Prostate gland (tissue), 2 donors: ENCODE measurements at regions not wholly inside any gene's neighbourhood (a gene's known extent, or its start where the extent isn't known, plus 50 kb on each side); places are given as distances from the start of the nearest gene placed in this dataset.

Experiments used
- DNase-seq: peaks from one replicate; pipeline ENCODE4 v3.0.0-alpha.2; 2019; ENCODE audit warnings: low spot score
- H3K27ac ChIP-seq, 2 donors: fragments of 200-600 bp; sonication (generic); 2 replicates each; pipeline ENCODE4 v1.5.1; 2017 to 2019
- H3K27me3 ChIP-seq: fragments of 200-600 bp; sonication (generic); replicated peaks from 2 replicates; pipeline ENCODE4 v1.5.1; 2019; ENCODE audit not compliant: insufficient read depth
- H3K36me3 ChIP-seq, 2 donors: fragments of 200-600 bp; sonication (generic); 1 replicate in 1 of 2; 2 replicates in 1 of 2; pipeline versions ENCODE4 v1.5.1 to v1.8.1; 2017 to 2019
- H3K4me1 ChIP-seq: fragments of 200-600 bp; sonication (generic); replicated peaks from 2 replicates; pipeline ENCODE4 v1.5.1; 2019
- H3K4me3 ChIP-seq, 2 donors: fragments of 200-600 bp; sonication (generic); 2 replicates each; pipeline ENCODE4 v1.5.1; 2017 to 2019
- H3K9me3 ChIP-seq: fragments of 200-600 bp; sonication (generic); 2 replicates; pipeline ENCODE4 v1.5.1; 2017
- POLR2A ChIP-seq: fragments of 450-650 bp; IDR thresholded peaks from one replicate; pipeline ENCODE4 v1.6.1; 2016; ENCODE audit warnings: antibody characterized with exemption, mild to moderate bottlenecking
- POLR2AphosphoS5 ChIP-seq: sonication (generic); formaldehyde crosslinking; IDR thresholded peaks from one replicate; pipeline ENCODE4 v1.6.1; 2017; ENCODE audit warnings: antibody characterized with exemption
- WGBS: methylation state at CpG from one replicate; pipeline ENCODE4 v1.1.5; 2018; 5-methylcytosine and 5-hydroxymethylcytosine counted together
- intact Hi-C: fragments of 100-400 bp; cut with DNase I; formaldehyde crosslinking; loops from one replicate; pipeline ENCODE4 v1.14.2; 2022
- TF ChIP-seq, protein P1 (sequence below), 4 experiments: fragments of 200-600 bp in 2 of 4; fragments of 450-650 bp in 2 of 4; sonication (generic) in 2 of 4; IDR thresholded peaks; 1 replicate in 3 of 4; 2 replicates in 1 of 4; pipeline ENCODE4 v1.5.1; 2016 to 2019; ENCODE audit warnings: antibody characterized with exemption in 4 of 4, mild to moderate bottlenecking in 2 of 4, moderate library complexity in 2 of 4

DNA sequence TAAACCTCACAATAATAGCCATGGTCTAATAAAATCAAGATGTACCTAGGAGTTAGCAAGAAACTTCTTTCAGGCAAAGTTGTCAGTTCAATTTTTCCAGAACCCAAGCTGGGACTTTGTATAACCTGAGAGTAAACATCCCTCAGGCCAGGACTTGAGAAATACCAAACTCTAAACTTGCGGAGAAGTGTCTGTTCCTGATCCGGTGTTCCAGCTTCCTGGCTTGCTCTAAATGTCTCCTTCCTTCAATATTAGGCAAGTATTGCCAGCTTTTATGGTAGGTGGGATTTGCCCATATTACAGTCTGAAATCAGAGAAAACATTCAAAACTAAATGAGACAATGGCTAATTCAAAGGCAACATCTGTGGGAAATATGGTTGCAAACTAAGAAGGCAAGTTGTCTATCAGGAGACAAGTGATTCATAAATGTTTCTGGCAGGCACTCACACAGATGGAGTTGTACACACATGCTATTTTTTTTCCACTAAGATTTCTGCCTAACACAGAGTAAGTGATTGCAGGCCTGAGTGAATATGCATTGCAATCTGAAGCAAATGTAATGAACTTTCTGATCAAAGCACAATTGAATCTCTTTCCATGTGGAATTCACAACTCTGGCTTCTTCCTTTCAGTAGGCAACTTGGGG is 88.3 kb upstream of the COL8A1 start:
- Histone ChIP-seq H3K27ac (no peak overlapping the region), H3K9me3 (no peaks in the 10 kb centered on the region), H3K27me3 (no peaks in the 10 kb centered on the region), H3K36me3 (no peaks in the 10 kb centered on the region), H3K4me3 (no peak overlapping the region), H3K4me1 (no peaks in the 10 kb centered on the region)
- TF ChIP-seq, protein P1, sequence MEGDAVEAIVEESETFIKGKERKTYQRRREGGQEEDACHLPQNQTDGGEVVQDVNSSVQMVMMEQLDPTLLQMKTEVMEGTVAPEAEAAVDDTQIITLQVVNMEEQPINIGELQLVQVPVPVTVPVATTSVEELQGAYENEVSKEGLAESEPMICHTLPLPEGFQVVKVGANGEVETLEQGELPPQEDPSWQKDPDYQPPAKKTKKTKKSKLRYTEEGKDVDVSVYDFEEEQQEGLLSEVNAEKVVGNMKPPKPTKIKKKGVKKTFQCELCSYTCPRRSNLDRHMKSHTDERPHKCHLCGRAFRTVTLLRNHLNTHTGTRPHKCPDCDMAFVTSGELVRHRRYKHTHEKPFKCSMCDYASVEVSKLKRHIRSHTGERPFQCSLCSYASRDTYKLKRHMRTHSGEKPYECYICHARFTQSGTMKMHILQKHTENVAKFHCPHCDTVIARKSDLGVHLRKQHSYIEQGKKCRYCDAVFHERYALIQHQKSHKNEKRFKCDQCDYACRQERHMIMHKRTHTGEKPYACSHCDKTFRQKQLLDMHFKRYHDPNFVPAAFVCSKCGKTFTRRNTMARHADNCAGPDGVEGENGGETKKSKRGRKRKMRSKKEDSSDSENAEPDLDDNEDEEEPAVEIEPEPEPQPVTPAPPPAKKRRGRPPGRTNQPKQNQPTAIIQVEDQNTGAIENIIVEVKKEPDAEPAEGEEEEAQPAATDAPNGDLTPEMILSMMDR (IDR thresholded peaks at IDR 0.05) = no peak
- peak; percentile 18 for TF ChIP-seq POLR2AphosphoS5
- 13% methylated on average over 2 of the region's 2 CpGs for WGBS
- intact Hi-C loops = no loop called here
- DNase-seq = no peak

DNA sequence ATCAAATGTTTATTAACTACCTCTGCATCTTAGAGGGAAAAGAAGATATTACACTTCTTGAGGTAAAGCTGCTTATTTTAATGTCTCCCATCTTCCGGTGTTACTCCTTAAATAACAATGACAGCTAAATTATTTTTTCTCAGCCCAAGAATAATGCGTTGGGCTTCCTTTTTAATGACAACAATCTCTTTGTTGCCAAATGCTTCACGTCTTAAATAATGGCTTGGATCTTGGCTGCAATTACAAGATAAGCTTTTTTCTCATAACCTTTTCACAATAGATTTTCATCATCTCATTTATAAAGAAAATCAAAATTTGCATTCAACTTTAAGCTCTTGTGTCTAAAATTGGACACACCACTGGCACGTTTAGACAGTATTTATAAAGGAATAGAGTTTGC is 89.2 kb upstream of the COL8A1 start:
- intact Hi-C loops = no loop called here
- Histone ChIP-seq H3K36me3 (no peaks in the 10 kb centered on the region), H3K9me3 (no peaks in the 10 kb centered on the region), H3K4me1 (no peaks in the 10 kb centered on the region), H3K27me3 (no peaks in the 10 kb centered on the region), H3K27ac (no peak overlapping the region), H3K4me3 (no peak overlapping the region)
- TF ChIP-seq, protein P1 (IDR thresholded peaks at IDR 0.05) = no peak
- TF ChIP-seq POLR2AphosphoS5 = no peak
- TF ChIP-seq POLR2A = no peak
- DNase-seq = no peak
- 20% methylated on average over 4 of the region's 4 CpGs for WGBS

DNA sequence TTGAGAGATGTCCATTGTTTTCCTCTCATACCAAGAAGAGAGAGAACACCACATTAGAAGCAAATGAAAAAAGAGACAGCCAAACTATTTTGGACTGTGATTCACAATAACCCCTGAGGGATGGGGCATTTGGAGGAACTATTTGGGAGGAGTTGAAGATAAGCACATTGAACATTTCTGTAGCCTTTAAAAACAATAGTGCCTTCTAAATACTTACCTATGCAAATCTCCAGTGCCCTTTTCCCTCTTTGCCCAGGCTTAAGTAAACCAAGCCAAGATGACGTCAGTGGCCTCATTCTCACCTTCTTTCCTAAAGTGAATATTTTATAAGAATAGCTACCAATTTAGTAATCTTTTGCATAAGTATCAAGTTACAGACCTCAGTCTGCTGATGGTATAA is 89.7 kb upstream of the COL8A1 start:
- H3K27ac ChIP-seq = no peak overlapping the region
- no peak for DNase-seq
- no peaks in the 10 kb centered on the region for H3K27me3 ChIP-seq
- TF ChIP-seq POLR2AphosphoS5 = no peak
- no peak for TF ChIP-seq POLR2A
- TF ChIP-seq, protein P1 (IDR thresholded peaks at IDR 0.05) = no peak
- H3K9me3 ChIP-seq = no peaks in the 10 kb centered on the region
- 44% methylated on average over 1 of the region's 1 CpG for WGBS
- H3K4me1 ChIP-seq = no peaks in the 10 kb centered on the region
- H3K4me3 ChIP-seq = no peak overlapping the region
- H3K36me3 ChIP-seq = no peaks in the 10 kb centered on the region
- intact Hi-C loops = no loop called here

DNA sequence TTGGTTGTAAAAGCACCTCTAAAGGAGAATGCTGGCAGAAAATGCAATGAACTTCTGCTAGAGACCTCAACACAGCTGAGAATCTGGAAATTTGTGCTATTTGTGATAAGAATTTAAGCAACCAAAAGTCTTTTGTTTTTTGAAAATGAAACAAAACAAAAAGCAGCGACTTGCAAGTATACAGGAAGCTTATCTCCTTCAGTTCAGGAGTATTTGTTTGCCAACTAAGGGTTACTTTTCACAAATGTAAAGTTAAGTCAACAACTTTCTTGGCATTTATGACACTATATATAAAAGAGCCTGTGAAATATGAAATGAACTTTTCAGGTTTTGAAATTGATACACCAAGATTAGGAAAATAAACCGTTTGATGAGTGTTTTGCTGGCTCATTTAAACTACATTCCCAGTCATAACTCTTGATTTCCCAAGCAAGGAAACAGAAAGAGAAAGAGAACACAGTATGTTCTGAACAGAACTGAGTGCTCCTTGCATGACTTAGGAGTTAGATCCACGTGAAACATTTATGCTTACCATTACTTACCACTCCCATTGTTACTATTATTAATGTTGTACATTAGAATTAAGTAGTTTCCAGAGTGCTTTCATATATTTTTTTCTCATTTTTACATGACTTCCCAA is 92.3 kb upstream of the COL8A1 start:
- H3K27me3 ChIP-seq = no peaks in the 10 kb centered on the region
- no peaks in the 10 kb centered on the region for H3K36me3 ChIP-seq
- no peaks in the 10 kb centered on the region for H3K4me1 ChIP-seq
- no peak overlapping the region for H3K27ac ChIP-seq
- TF ChIP-seq POLR2AphosphoS5 (peak; percentile 26), POLR2A (no peak)
- TF ChIP-seq, protein P1 (IDR thresholded peaks at IDR 0.05) = no peak
- no peaks in the 10 kb centered on the region for H3K9me3 ChIP-seq
- intact Hi-C loops = no loop called here
- no peak for DNase-seq
- H3K4me3 ChIP-seq = no peak overlapping the region
- 4% methylated on average over 3 of the region's 3 CpGs for WGBS

DNA sequence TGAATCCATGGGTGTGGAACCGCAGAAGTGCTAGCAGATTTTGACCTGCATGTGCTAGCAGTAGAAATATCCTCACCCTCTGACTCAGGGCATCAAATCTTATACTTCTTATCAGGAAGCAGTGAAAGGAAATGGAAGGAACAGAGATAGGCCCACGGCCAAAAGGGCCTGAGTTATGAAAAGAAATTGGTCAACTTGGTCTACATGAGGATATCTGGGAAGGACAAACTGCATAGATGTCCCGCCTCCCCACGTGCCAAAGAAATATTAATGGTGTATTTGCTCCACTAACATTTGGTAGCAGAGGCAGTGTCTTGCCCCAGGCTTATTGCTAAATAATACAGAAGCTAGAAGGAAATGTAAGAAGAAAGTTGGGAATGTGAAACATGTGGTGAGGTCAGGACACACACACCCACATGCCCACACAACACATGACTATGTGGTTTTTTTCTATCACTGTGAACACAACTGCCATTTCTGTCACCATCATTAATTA is 93.6 kb upstream of the COL8A1 start:
- 69% methylated on average over 4 of the region's 4 CpGs for WGBS
- Histone ChIP-seq H3K4me3 (no peak overlapping the region), H3K27me3 (no peaks in the 10 kb centered on the region), H3K9me3 (no peaks in the 10 kb centered on the region), H3K4me1 (no peaks in the 10 kb centered on the region), H3K27ac (no peak overlapping the region), H3K36me3 (no peaks in the 10 kb centered on the region)
- TF ChIP-seq POLR2A = no peak
- no peak for TF ChIP-seq POLR2AphosphoS5
- TF ChIP-seq, protein P1 (IDR thresholded peaks at IDR 0.05) = no peak
- no peak for DNase-seq
- intact Hi-C loops = no loop called here
